B cell (primary cell): ENCODE measurements at regions not wholly inside any gene's neighbourhood (a gene's known extent, or its start where the extent isn't known, plus 50 kb on each side); places are given as distances from the start of the nearest gene placed in this dataset.

Experiments
- ATAC-seq: fragments of 200-7000 bp; cut with Tn5 transposase; one replicate; pipeline ENCODE4 v1.10.0; 2021; ENCODE audit warnings: low read depth, mild to moderate bottlenecking, moderate number of reproducible peaks, moderate library complexity
- CTCF ChIA-PET: fragments of 350-600 bp; sonication (Branson Sonifier 250); formaldehyde crosslinking; loops from one replicate; lab custom pipeline; 2021; ENCODE audit warnings: antibody characterized with exemption, inconsistent platforms; lab: Charles Lee
- POLR2A ChIA-PET: fragments of 350-600 bp; sonication (Branson Sonifier 250); formaldehyde crosslinking; loops from one replicate; lab custom pipeline; 2021; ENCODE audit warnings: antibody characterized with exemption; lab: Charles Lee
- DNase-seq: peaks from one replicate; pipeline ENCODE4 v3.0.0; 2013
- H2AFZ ChIP-seq: 2 replicates; pipeline ENCODE4 v1.6.1; 2012; ENCODE audit warnings: mild to moderate bottlenecking, low read depth, low read length; ENCODE audit not compliant: insufficient read depth, poor library complexity, severe bottlenecking
- H3K27ac ChIP-seq, 2 donors: 1 replicate in 1 of 2; 2 replicates in 1 of 2; pipeline ENCODE4 v1.5.1; 2012 to 2013; ENCODE audit warnings: low read length in 2 of 2, mild to moderate bottlenecking in 2 of 2, moderate library complexity in 1 of 2
- H3K27me3 ChIP-seq, 4 experiments: fragments of 200-600 bp in 1 of 4; sonication (generic) in 1 of 4; replicated peaks in 1 of 4; 1 replicate in 2 of 4; 2 replicates in 2 of 4; pipeline versions ENCODE4 v1.6.1 to v1.7.0; 2013 to 2016; ENCODE audit warnings: low read length in 3 of 4, mild to moderate bottlenecking in 2 of 4, mixed read lengths in 1 of 4, moderate library complexity in 1 of 4; ENCODE audit not compliant: insufficient read depth in 4 of 4, control insufficient read depth in 3 of 4; ENCODE audit errors: control extremely low read depth in 1 of 4
- H3K36me3 ChIP-seq, 2 experiments: replicated peaks in 1 of 2; 1 replicate in 1 of 2; 2 replicates in 1 of 2; pipeline versions ENCODE4 v1.6.1 to v1.7.1; 2013; ENCODE audit warnings: low read length in 1 of 2; ENCODE audit not compliant: insufficient read depth in 2 of 2, control insufficient read depth in 1 of 2; ENCODE audit errors: control extremely low read depth in 1 of 2, extremely low read depth in 1 of 2
- H3K4me1 ChIP-seq, 2 donors: fragments of 200-600 bp in 1 of 2; sonication (generic) in 1 of 2; 1 replicate in 1 of 2; 2 replicates in 1 of 2; pipeline versions ENCODE4 v1.5.1 to v1.6.1; 2013 to 2017; ENCODE audit warnings: low read length in 2 of 2; ENCODE audit not compliant: control insufficient read depth in 2 of 2, insufficient read depth in 2 of 2
- H3K4me2 ChIP-seq: replicated peaks from 2 replicates; pipeline ENCODE3; 2012; ENCODE audit warnings: mild to moderate bottlenecking, low read depth, low read length; ENCODE audit not compliant: poor library complexity, severe bottlenecking
- H3K4me3 ChIP-seq, 5 experiments: fragments of 200-600 bp in 1 of 5; sonication (generic) in 1 of 5; 1 replicate in 3 of 5; 2 replicates in 2 of 5; pipeline versions ENCODE4 v1.5.1 to v1.7.0; 2011 to 2016; ENCODE audit warnings: low read length in 4 of 5, mild to moderate bottlenecking in 4 of 5, low read depth in 2 of 5, control low read depth in 1 of 5, moderate library complexity in 1 of 5; ENCODE audit not compliant: insufficient read depth in 1 of 5; ENCODE audit errors: control extremely low read depth in 1 of 5, extremely low read depth in 1 of 5
- H3K79me2 ChIP-seq: fragments of 200-600 bp; sonication (generic); one replicate; pipeline ENCODE4 v1.6.0; 2016; ENCODE audit warnings: low read length; ENCODE audit not compliant: control insufficient read depth, insufficient read depth
- H3K9ac ChIP-seq: fragments of 200-600 bp; sonication (generic); 2 replicates; pipeline ENCODE4 v1.6.1; 2017; ENCODE audit warnings: mild to moderate bottlenecking, low read length, moderate library complexity
- H3K9me3 ChIP-seq, 3 donors: one replicate each; pipeline versions ENCODE4 v1.6.1 to v1.7.1; 2013; ENCODE audit warnings: low read length in 2 of 3; ENCODE audit not compliant: control insufficient read depth in 2 of 3, insufficient read depth in 1 of 3; ENCODE audit errors: control extremely low read depth in 1 of 3
- H4K20me1 ChIP-seq: 2 replicates; pipeline ENCODE4 v1.6.0; 2012; ENCODE audit warnings: mild to moderate bottlenecking, low read length; ENCODE audit not compliant: insufficient read depth, control insufficient read depth, poor library complexity, severe bottlenecking
- H3K27ac Mint-ChIP-seq: one replicate; pipeline ENCODE4 v1.8.0; 2021; ENCODE audit warnings: mixed read lengths
- H3K27me3 Mint-ChIP-seq: one replicate; pipeline ENCODE4 v1.8.0; 2021; ENCODE audit warnings: mixed read lengths
- H3K4me1 Mint-ChIP-seq: one replicate; pipeline ENCODE4 v1.8.0; 2021; ENCODE audit warnings: mixed read lengths
- H3K4me3 Mint-ChIP-seq: one replicate; pipeline ENCODE4 v1.8.0; 2021; ENCODE audit warnings: mixed read lengths
- H3K9me3 Mint-ChIP-seq: one replicate; pipeline ENCODE4 v1.8.0; 2022; ENCODE audit warnings: mixed read lengths; ENCODE audit not compliant: insufficient read depth
- EZH2 ChIP-seq: IDR thresholded peaks from 2 replicates; pipeline ENCODE4 v1.6.1; 2012; ENCODE audit warnings: borderline replicate concordance, low read depth, mild to moderate bottlenecking, moderate library complexity, low read length; ENCODE audit not compliant: insufficient read depth, poor library complexity, severe bottlenecking
- WGBS: methylation state at CpG from one replicate; pipeline ENCODE4 v1.1.5; 2013; ENCODE audit warnings: missing lambda C conversion rate; ENCODE audit not compliant: insufficient coverage; 5-methylcytosine and 5-hydroxymethylcytosine counted together
- intact Hi-C: fragments of 100-400 bp; cut with micrococcal nuclease; formaldehyde crosslinking; loops from one replicate; pipeline ENCODE4 v1.10.0; 2022
- TF ChIP-seq, protein P1 (sequence below): fragments of 200-600 bp; IDR thresholded peaks from one replicate; pipeline ENCODE4 v1.8.0; 2022; ENCODE audit warnings: antibody characterized with exemption, mild to moderate bottlenecking

DNA sequence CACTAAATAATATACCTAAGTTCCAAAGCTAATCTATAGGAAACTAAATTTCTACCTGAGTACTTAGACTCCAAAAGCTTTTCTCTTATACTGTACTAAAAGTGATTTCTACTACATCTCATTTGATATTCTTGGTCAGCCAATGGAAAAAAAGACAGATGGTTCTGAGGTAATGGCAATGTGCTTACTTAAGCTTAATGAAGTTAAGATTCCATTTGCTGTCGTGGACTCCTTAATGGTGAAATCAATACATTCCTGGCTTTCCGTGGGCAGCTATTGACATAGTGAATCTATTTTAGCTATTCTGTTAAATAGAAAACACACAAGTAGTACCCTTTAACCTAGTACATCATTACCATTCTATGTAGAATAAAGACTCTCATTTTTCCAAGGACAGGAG, 1825.6 kb upstream of the CDH9 start:
- H3K27me3 Mint-ChIP-seq: no peaks in the 10 kb centered on the region
- CTCF ChIA-PET: no interaction called here

DNA sequence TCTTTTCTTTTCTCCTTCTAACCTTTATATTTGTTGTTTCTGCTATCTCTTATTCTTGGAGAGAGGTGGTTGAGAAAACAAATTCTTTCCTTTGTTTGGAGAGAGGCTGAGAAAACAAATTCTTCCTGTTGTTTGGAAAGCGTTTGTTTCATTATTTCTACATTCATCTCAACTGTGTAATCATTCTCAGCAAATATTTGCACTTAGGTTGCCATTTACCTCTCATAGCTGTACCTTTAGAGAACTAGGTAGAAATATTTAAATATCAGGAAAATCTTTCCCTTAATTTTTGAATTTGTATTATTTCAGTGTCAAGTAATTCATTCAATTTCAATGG, 1824.4 kb upstream of the CDH9 start:
- Histone ChIP-seq H3K4me3 (no peak overlapping the region), H4K20me1 (no peaks in the 10 kb centered on the region), H3K9ac (no peak overlapping the region), H3K9me3 (peaks cover 0 to 3% (median 0%) of the 10 kb centered on the region in 3 donors), H3K27me3 (no peaks in the 10 kb centered on the region), H3K27ac (no peak overlapping the region), H3K4me1 (no peaks in the 10 kb centered on the region), H3K36me3 (no peaks in the 10 kb centered on the region), H3K4me2 (no peak overlapping the region), H2AFZ (no peak overlapping the region), H3K79me2 (no peaks in the 10 kb centered on the region)
- H3K4me3 Mint-ChIP-seq: no peak overlapping the region
- no peaks in the 10 kb centered on the region for H3K27me3 Mint-ChIP-seq
- ATAC-seq: no peak
- no peaks in the 10 kb centered on the region for H3K9me3 Mint-ChIP-seq
- CTCF ChIA-PET: no interaction called here
- no peak for TF ChIP-seq EZH2
- no CpG with 5 or more reads among the region's 1 CpG for WGBS
- POLR2A ChIA-PET: no interaction called here
- intact Hi-C loops: no loop called here
- no peak overlapping the region for H3K27ac Mint-ChIP-seq
- H3K4me1 Mint-ChIP-seq: no peaks in the 10 kb centered on the region
- no peak for DNase-seq

More for the DNA sequence above, 1825.6 kb upstream of the CDH9 start:
- no peak overlapping the region for H3K4me3 Mint-ChIP-seq
- H3K27ac Mint-ChIP-seq: no peak overlapping the region
- no peak for TF ChIP-seq EZH2
- TF ChIP-seq, protein P1, sequence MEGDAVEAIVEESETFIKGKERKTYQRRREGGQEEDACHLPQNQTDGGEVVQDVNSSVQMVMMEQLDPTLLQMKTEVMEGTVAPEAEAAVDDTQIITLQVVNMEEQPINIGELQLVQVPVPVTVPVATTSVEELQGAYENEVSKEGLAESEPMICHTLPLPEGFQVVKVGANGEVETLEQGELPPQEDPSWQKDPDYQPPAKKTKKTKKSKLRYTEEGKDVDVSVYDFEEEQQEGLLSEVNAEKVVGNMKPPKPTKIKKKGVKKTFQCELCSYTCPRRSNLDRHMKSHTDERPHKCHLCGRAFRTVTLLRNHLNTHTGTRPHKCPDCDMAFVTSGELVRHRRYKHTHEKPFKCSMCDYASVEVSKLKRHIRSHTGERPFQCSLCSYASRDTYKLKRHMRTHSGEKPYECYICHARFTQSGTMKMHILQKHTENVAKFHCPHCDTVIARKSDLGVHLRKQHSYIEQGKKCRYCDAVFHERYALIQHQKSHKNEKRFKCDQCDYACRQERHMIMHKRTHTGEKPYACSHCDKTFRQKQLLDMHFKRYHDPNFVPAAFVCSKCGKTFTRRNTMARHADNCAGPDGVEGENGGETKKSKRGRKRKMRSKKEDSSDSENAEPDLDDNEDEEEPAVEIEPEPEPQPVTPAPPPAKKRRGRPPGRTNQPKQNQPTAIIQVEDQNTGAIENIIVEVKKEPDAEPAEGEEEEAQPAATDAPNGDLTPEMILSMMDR: no peak
- no peaks in the 10 kb centered on the region for H3K79me2 ChIP-seq
- no peaks in the 10 kb centered on the region for H3K4me1 ChIP-seq
- intact Hi-C loops: no loop called here
- POLR2A ChIA-PET: no interaction called here
- no peak overlapping the region for H2AFZ ChIP-seq
- no peaks in the 10 kb centered on the region for H3K9me3 Mint-ChIP-seq
- H3K4me2 ChIP-seq: no peak overlapping the region
- H3K27ac ChIP-seq: no peak overlapping the region
- no peaks in the 10 kb centered on the region for H3K27me3 ChIP-seq
- no peaks in the 10 kb centered on the region for H4K20me1 ChIP-seq
- no peak for ATAC-seq
- no peak overlapping the region for H3K9ac ChIP-seq
- DNase-seq: no peak
- no peaks in the 10 kb centered on the region for H3K36me3 ChIP-seq
- H3K9me3 ChIP-seq: peaks cover 0 to 3% (median 0%) of the 10 kb centered on the region in 3 donors
- no CpG with 5 or more reads among the region's 2 CpGs for WGBS
- no peaks in the 10 kb centered on the region for H3K4me1 Mint-ChIP-seq
- no peak overlapping the region for H3K4me3 ChIP-seq
